Activated naive CD4-positive, alpha-beta T cell treated with anti-CD3 and anti-CD28 coated beads, Interleukin-2, amount 50 U/mL, for 72 hours (primary cell): ENCODE measurements at regions not wholly inside any gene's neighbourhood (a gene's known extent, or its start where the extent isn't known, plus 50 kb on each side); places are given as distances from the start of the nearest gene placed in this dataset.
A peak's percentile ranks its signal among the peaks of the same experiment; 100 is the strongest.

Source experiments
- ATAC-seq, 2 donors: fragments of 150-1000 bp; cut with Tn5 transposase; 2 replicates each; pipeline ENCODE4 v1.10.0; 2021; ENCODE audit warnings: mild to moderate bottlenecking in 2 of 2, moderate library complexity in 2 of 2
- DNase-seq, 2 donors: peaks; one replicate each; pipeline ENCODE4 v3.0.0; 2021 to 2022; ENCODE audit warnings: low spot score in 2 of 2
- H3K27ac Mint-ChIP-seq, 2 donors: one replicate each; pipeline ENCODE4 v1.8.0; 2022; ENCODE audit warnings: mild to moderate bottlenecking in 2 of 2, mixed read lengths in 2 of 2
- H3K36me3 Mint-ChIP-seq, 2 donors: one replicate each; pipeline ENCODE4 v1.8.0; 2022; ENCODE audit warnings: mixed read lengths in 2 of 2
- H3K9me3 Mint-ChIP-seq, 2 donors: one replicate each; pipeline ENCODE4 v1.8.0; 2022; ENCODE audit warnings: mixed read lengths in 2 of 2

GRCh38 chr2:207321514-207321913 is 155.8 kb upstream of the KLF7 start:
- Mint-ChIP-seq H3K36me3 (peaks cover 0 to 4% of the 10 kb centered on the region in 2 donors), H3K27ac (no peak overlapping the region), H3K9me3 (peaks cover 0 to 5% of the 10 kb centered on the region in 2 donors)
- DNase-seq (no peak), ATAC-seq (no peak)

GRCh38 chr2:207324001-207324400 is 158.3 kb upstream of the KLF7 start:
- Mint-ChIP-seq H3K9me3 (peaks cover 0 to 5% of the 10 kb centered on the region in 2 donors), H3K36me3 (peaks cover 0 to 6% of the 10 kb centered on the region in 2 donors), H3K27ac (no peak overlapping the region)
- DNase-seq (no peak), ATAC-seq (no peak)

- no peak overlapping the region for H3K27ac Mint-ChIP-seq
- no peaks in the 10 kb centered on the region for H3K9me3 Mint-ChIP-seq
- no peak for ATAC-seq
- no peak for DNase-seq
- peaks cover 0 to 13% of the 10 kb centered on the region in 2 donors for H3K36me3 Mint-ChIP-seq
Observed at GRCh38 chr2:207327513-207327912, 161.8 kb upstream of the KLF7 start.

GRCh38 chr2:207328944-207329386 is 163.2 kb upstream of the KLF7 start:
- peaks cover 0 to 4% of the 10 kb centered on the region in 2 donors for H3K9me3 Mint-ChIP-seq
- H3K27ac Mint-ChIP-seq, result peak overlapping the region; percentile 76 to 79
- DNase-seq (no peak), ATAC-seq (peak in 1 of 2 donors; percentile 6)
- peaks cover 0 to 21% of the 10 kb centered on the region in 2 donors for H3K36me3 Mint-ChIP-seq

- peaks cover 0 to 4% of the 10 kb centered on the region in 2 donors for H3K9me3 Mint-ChIP-seq
- peak overlapping the region; percentile 79 to 93 for H3K27ac Mint-ChIP-seq
- H3K36me3 Mint-ChIP-seq, result peaks cover 0 to 23% of the 10 kb centered on the region in 2 donors
- DNase-seq, result peak; percentile 59 to 74
- ATAC-seq, result peak; percentile 88 to 92
Observed at GRCh38 chr2:207330912-207331311, 165.2 kb upstream of the KLF7 start.

- peak overlapping the region; percentile 79 to 93 for H3K27ac Mint-ChIP-seq
- peaks cover 0 to 4% of the 10 kb centered on the region in 2 donors for H3K9me3 Mint-ChIP-seq
- DNase-seq (no peak), ATAC-seq (no peak)
- H3K36me3 Mint-ChIP-seq, result peaks cover 0 to 23% of the 10 kb centered on the region in 2 donors
Observed at GRCh38 chr2:207331674-207332073, 165.9 kb upstream of the KLF7 start.

GRCh38 chr2:207332480-207333212 is 166.9 kb upstream of the KLF7 start:
- H3K27ac Mint-ChIP-seq, result peak overlapping the region in 1 of 2 donors; percentile 82
- DNase-seq (no peak), ATAC-seq (peak; percentile 4 to 21)
- H3K36me3 Mint-ChIP-seq, result peaks cover 0 to 23% of the 10 kb centered on the region in 2 donors
- H3K9me3 Mint-ChIP-seq, result peaks cover 0 to 4% of the 10 kb centered on the region in 2 donors

GRCh38 chr2:207333599-207334300 is 168.0 kb upstream of the KLF7 start:
- ATAC-seq, result no peak
- Mint-ChIP-seq H3K27ac (peak overlapping the region; percentile 82 to 88), H3K36me3 (peaks cover 0 to 20% of the 10 kb centered on the region in 2 donors)

GRCh38 chr2:207334301-207334623 is 168.5 kb upstream of the KLF7 start:
- H3K27ac Mint-ChIP-seq, result peak overlapping the region; percentile 82 to 88
- H3K36me3 Mint-ChIP-seq, result peaks cover 0 to 14% of the 10 kb centered on the region in 2 donors
- peaks cover 0 to 4% of the 10 kb centered on the region in 2 donors for H3K9me3 Mint-ChIP-seq
- ATAC-seq (no peak), DNase-seq (no peak)

More at GRCh38 chr2:207333599-207334300, 168.0 kb upstream of the KLF7 start:
- DNase-seq, result no peak
- H3K9me3 Mint-ChIP-seq, result peaks cover 0 to 4% of the 10 kb centered on the region in 2 donors

GRCh38 chr2:207334624-207335371 is 169.1 kb upstream of the KLF7 start:
- DNase-seq (peak in 1 of 2 donors; percentile 63), ATAC-seq (peak in 1 of 2 donors; percentile 47)

GRCh38 chr2:207337234-207338219 is 171.8 kb upstream of the KLF7 start:
- Mint-ChIP-seq H3K27ac (peak overlapping the region; percentile 15 to 52), H3K36me3 (peaks cover 0 to 10% of the 10 kb centered on the region in 2 donors), H3K9me3 (peaks cover 0 to 4% of the 10 kb centered on the region in 2 donors)
- no peak for DNase-seq
- ATAC-seq, result peak; percentile 52 to 55

More at GRCh38 chr2:207334624-207335371, 169.1 kb upstream of the KLF7 start:
- peak overlapping the region; percentile 82 to 88 for H3K27ac Mint-ChIP-seq
- peaks cover 0 to 4% of the 10 kb centered on the region in 2 donors for H3K9me3 Mint-ChIP-seq
- peaks cover 0 to 10% of the 10 kb centered on the region in 2 donors for H3K36me3 Mint-ChIP-seq

GRCh38 chr2:207338220-207338607 is 172.5 kb upstream of the KLF7 start:
- no peak for DNase-seq
- ATAC-seq, result no peak

GRCh38 chr2:207338610-207339009 is 172.9 kb upstream of the KLF7 start:
- peaks cover 0 to 5% of the 10 kb centered on the region in 2 donors for H3K36me3 Mint-ChIP-seq
- DNase-seq, result no peak
- no peak for ATAC-seq
- no peak overlapping the region for H3K27ac Mint-ChIP-seq
- H3K9me3 Mint-ChIP-seq, result peaks cover 0 to 2% of the 10 kb centered on the region in 2 donors

More at GRCh38 chr2:207338220-207338607, 172.5 kb upstream of the KLF7 start:
- peaks cover 0 to 9% of the 10 kb centered on the region in 2 donors for H3K36me3 Mint-ChIP-seq
- H3K27ac Mint-ChIP-seq, result peak overlapping the region; percentile 15 to 52
- peaks cover 0 to 4% of the 10 kb centered on the region in 2 donors for H3K9me3 Mint-ChIP-seq

- Mint-ChIP-seq H3K27ac (no peak overlapping the region), H3K9me3 (peaks cover 0 to 9% of the 10 kb centered on the region in 2 donors), H3K36me3 (peaks cover under 1 to 12% of the 10 kb centered on the region in 2 donors)
- ATAC-seq (no peak), DNase-seq (no peak)
Observed at GRCh38 chr2:207341112-207341750, 175.5 kb upstream of the KLF7 start.

- peaks cover 0 to 14% of the 10 kb centered on the region in 2 donors for H3K9me3 Mint-ChIP-seq
- H3K27ac Mint-ChIP-seq, result no peak overlapping the region
- H3K36me3 Mint-ChIP-seq, result peaks cover 6 to 18% of the 10 kb centered on the region in 2 donors
- no peak for DNase-seq
- no peak for ATAC-seq
Observed at GRCh38 chr2:207341804-207342203, 176.1 kb upstream of the KLF7 start.
